ENCODE measurements at regions not wholly inside any gene's neighbourhood (a gene's known extent, or its start where the extent isn't known, plus 50 kb on each side); places are given as distances from the start of the nearest gene placed in this dataset.
A peak's percentile ranks its signal among the peaks of the same experiment; 100 is the strongest.

- TF ChIP-seq GABPA (IDR thresholded peaks at IDR 0.05; ENCODE audit: low read depth): no peak
- TF ChIP-seq REST (IDR thresholded peaks at IDR 0.05; ENCODE audit: insufficient replicate concordance, low read depth): no peak
- no peak for TF ChIP-seq SPI1 (IDR thresholded peaks at IDR 0.05; ENCODE audit: borderline replicate concordance, low read depth)
- TF ChIP-seq POLR2AphosphoS5 (IDR thresholded peaks at IDR 0.05; ENCODE audit: low read depth): no peak
- no peak for TF ChIP-seq CTCF (IDR thresholded peaks at IDR 0.05; ENCODE audit: insufficient read depth, low read length)
- DNase-seq (ENCODE audit: low read depth in 1 of 2, low spot score in 1 of 2): peak in 1 of 2 experiments; percentile 1
- Histone ChIP-seq H3K4me3 (replicated peaks; ENCODE audit: insufficient read depth, low read length) (no peak overlapping the region), H3K27ac (replicated peaks) (no peak overlapping the region), H3K27me3 (ENCODE audit: insufficient read depth, poor library complexity, severe bottlenecking) (no peaks in the 10 kb centered on the region)
These were observed 371.5 kb upstream of the GOLIM4 start for GRCh38 chr3:168467115-168467714.

- no peak for DNase-seq (ENCODE audit: low read depth in 1 of 2, low spot score in 1 of 2)
- no peak for TF ChIP-seq CTCF (IDR thresholded peaks at IDR 0.05; ENCODE audit: insufficient read depth, low read length)
- TF ChIP-seq REST (IDR thresholded peaks at IDR 0.05; ENCODE audit: insufficient replicate concordance, low read depth): no peak
- no peak for TF ChIP-seq POLR2AphosphoS5 (IDR thresholded peaks at IDR 0.05; ENCODE audit: low read depth)
- no peak for TF ChIP-seq SPI1 (IDR thresholded peaks at IDR 0.05; ENCODE audit: borderline replicate concordance, low read depth)
- TF ChIP-seq GABPA (IDR thresholded peaks at IDR 0.05; ENCODE audit: low read depth): no peak
- H3K4me3 ChIP-seq (replicated peaks; ENCODE audit: insufficient read depth, low read length): no peak overlapping the region
- peaks cover 2% of the 10 kb centered on the region for H3K27me3 ChIP-seq (ENCODE audit: insufficient read depth, poor library complexity, severe bottlenecking)
- H3K27ac ChIP-seq (replicated peaks): no peak overlapping the region
These were observed 366.1 kb upstream of the GOLIM4 start for GRCh38 chr3:168461793-168462192.

- Histone ChIP-seq H3K27me3 (ENCODE audit: insufficient read depth, poor library complexity, severe bottlenecking) (peaks cover 2% of the 10 kb centered on the region), H3K27ac (replicated peaks) (no peak overlapping the region), H3K4me3 (replicated peaks; ENCODE audit: insufficient read depth, low read length) (no peak overlapping the region)
- DNase-seq (ENCODE audit: low read depth in 1 of 2, low spot score in 1 of 2): no peak
- TF ChIP-seq SPI1 (IDR thresholded peaks at IDR 0.05; ENCODE audit: borderline replicate concordance, low read depth) (no peak), GABPA (IDR thresholded peaks at IDR 0.05; ENCODE audit: low read depth) (no peak), REST (IDR thresholded peaks at IDR 0.05; ENCODE audit: insufficient replicate concordance, low read depth) (no peak), POLR2AphosphoS5 (IDR thresholded peaks at IDR 0.05; ENCODE audit: low read depth) (no peak), CTCF (IDR thresholded peaks at IDR 0.05; ENCODE audit: insufficient read depth, low read length) (no peak)
These were observed 363.6 kb upstream of the GOLIM4 start for GRCh38 chr3:168459226-168459784.

Data from HL-60 (cell line).